ENCODE measurements at regions not wholly inside any gene's neighbourhood (a gene's known extent, or its start where the extent isn't known, plus 50 kb on each side); places are given as distances from the start of the nearest gene placed in this dataset.

- TF ChIP-seq, protein P1, sequence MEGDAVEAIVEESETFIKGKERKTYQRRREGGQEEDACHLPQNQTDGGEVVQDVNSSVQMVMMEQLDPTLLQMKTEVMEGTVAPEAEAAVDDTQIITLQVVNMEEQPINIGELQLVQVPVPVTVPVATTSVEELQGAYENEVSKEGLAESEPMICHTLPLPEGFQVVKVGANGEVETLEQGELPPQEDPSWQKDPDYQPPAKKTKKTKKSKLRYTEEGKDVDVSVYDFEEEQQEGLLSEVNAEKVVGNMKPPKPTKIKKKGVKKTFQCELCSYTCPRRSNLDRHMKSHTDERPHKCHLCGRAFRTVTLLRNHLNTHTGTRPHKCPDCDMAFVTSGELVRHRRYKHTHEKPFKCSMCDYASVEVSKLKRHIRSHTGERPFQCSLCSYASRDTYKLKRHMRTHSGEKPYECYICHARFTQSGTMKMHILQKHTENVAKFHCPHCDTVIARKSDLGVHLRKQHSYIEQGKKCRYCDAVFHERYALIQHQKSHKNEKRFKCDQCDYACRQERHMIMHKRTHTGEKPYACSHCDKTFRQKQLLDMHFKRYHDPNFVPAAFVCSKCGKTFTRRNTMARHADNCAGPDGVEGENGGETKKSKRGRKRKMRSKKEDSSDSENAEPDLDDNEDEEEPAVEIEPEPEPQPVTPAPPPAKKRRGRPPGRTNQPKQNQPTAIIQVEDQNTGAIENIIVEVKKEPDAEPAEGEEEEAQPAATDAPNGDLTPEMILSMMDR (conservative IDR thresholded peaks at IDR 0.05 in 1 of 2, IDR thresholded peaks at IDR 0.05 in 1 of 2; ENCODE audit: low read depth in 1 of 2, low read length in 2 of 2) = no peak
- no peak for TF ChIP-seq EZH2 (IDR thresholded peaks at IDR 0.05; ENCODE audit: low read length, missing control alignments)
These were observed 575.5 kb upstream of the NDST4 start for GRCh38 chr4:115688961-115689360.
